SU-DHL-6 (cell line): ENCODE measurements at regions not wholly inside any gene's neighbourhood (a gene's known extent, or its start where the extent isn't known, plus 50 kb on each side); places are given as distances from the start of the nearest gene placed in this dataset.

Experiments
- EZH2phosphoT487 ChIP-seq: fragments of 200-600 bp; sonication (generic), shearing (Covaris generic); conservative IDR thresholded peaks from 2 replicates; pipeline ENCODE4 v1.6.1; 2018; ENCODE audit warnings: mild to moderate bottlenecking, antibody characterized with exemption, low read length, moderate library complexity, mixed read lengths
- TF ChIP-seq, protein P1 (sequence below): fragments of 200-600 bp; sonication (generic); IDR thresholded peaks from one replicate; pipeline ENCODE4 v1.5.1; 2017; ENCODE audit warnings: antibody characterized with exemption, mild to moderate bottlenecking, low read length, moderate library complexity; ENCODE audit not compliant: insufficient read depth, poor library complexity, severe bottlenecking

DNA sequence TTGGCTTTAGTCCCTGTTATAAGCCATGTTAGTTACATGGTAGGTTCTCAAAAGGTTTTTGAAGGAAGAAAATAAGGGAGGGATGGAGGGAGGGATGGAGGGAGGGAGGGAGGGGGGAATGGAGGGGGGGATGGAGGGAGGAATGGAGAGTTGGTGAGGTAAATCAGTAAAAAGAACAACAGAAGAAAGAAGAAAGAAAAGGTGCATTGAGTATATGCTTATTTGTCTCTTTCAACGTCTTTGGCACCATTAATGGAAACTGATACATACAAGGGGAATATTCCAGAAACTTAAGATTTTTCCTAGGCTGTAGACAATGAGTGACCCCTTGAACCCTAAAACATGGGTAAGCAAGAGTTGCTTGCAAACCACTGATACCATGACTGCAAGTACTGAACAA, 1056.3 kb downstream of the CDH11 start:
- TF ChIP-seq, protein P1, sequence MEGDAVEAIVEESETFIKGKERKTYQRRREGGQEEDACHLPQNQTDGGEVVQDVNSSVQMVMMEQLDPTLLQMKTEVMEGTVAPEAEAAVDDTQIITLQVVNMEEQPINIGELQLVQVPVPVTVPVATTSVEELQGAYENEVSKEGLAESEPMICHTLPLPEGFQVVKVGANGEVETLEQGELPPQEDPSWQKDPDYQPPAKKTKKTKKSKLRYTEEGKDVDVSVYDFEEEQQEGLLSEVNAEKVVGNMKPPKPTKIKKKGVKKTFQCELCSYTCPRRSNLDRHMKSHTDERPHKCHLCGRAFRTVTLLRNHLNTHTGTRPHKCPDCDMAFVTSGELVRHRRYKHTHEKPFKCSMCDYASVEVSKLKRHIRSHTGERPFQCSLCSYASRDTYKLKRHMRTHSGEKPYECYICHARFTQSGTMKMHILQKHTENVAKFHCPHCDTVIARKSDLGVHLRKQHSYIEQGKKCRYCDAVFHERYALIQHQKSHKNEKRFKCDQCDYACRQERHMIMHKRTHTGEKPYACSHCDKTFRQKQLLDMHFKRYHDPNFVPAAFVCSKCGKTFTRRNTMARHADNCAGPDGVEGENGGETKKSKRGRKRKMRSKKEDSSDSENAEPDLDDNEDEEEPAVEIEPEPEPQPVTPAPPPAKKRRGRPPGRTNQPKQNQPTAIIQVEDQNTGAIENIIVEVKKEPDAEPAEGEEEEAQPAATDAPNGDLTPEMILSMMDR, result no peak
- TF ChIP-seq EZH2phosphoT487, result no peak
